ENCODE measurements at regions not wholly inside any gene's neighbourhood (a gene's known extent, or its start where the extent isn't known, plus 50 kb on each side); places are given as distances from the start of the nearest gene placed in this dataset.

GRCh38 chr12:19591951-19592350, 152.7 kb downstream of the AEBP2 start:
- no peaks in the 10 kb centered on the region for H3K9me3 ChIP-seq (ENCODE audit: low read depth, low read length)
- no peak overlapping the region for H3K27ac ChIP-seq

GRCh38 chr12:19596434-19597166, 157.3 kb downstream of the AEBP2 start:
- no peak for DNase-seq (ENCODE audit: low read depth, low spot score)
- no peaks in the 10 kb centered on the region for H3K9me3 ChIP-seq (ENCODE audit: low read depth, low read length)
- peak overlapping the region; percentile 95 for H3K27ac ChIP-seq
- H3K9ac ChIP-seq (ENCODE audit: insufficient read length) = peak overlapping the region; percentile 42
- H3K36me3 ChIP-seq (ENCODE audit: insufficient read depth, low read length) = no peaks in the 10 kb centered on the region
- TF ChIP-seq POLR2AphosphoS5 (IDR thresholded peaks at IDR 0.05; ENCODE audit: borderline replicate concordance, low read depth, low read length) (no peak), FOXP2 (optimal IDR thresholded peaks at IDR 0.05; ENCODE audit: control extremely low read depth, extremely low read length, insufficient read depth) (no peak), EZH2 (IDR thresholded peaks at IDR 0.05) (no peak)
- peak overlapping the region; percentile 51 for H3K4me3 ChIP-seq

More at GRCh38 chr12:19591951-19592350, 152.7 kb downstream of the AEBP2 start:
- DNase-seq (ENCODE audit: low read depth, low spot score) = no peak
- Histone ChIP-seq H3K36me3 (ENCODE audit: insufficient read depth, low read length) (no peaks in the 10 kb centered on the region), H3K9ac (ENCODE audit: insufficient read length) (no peak overlapping the region), H3K4me3 (no peak overlapping the region)
- TF ChIP-seq FOXP2 (optimal IDR thresholded peaks at IDR 0.05; ENCODE audit: control extremely low read depth, extremely low read length, insufficient read depth) = no peak
- TF ChIP-seq EZH2 (IDR thresholded peaks at IDR 0.05) = no peak
- TF ChIP-seq POLR2AphosphoS5 (IDR thresholded peaks at IDR 0.05; ENCODE audit: borderline replicate concordance, low read depth, low read length) = no peak

- peak overlapping the region; percentile 95 for H3K27ac ChIP-seq
- DNase-seq (ENCODE audit: low read depth, low spot score) = no peak
Observed at GRCh38 chr12:19597167-19598026, 158.1 kb downstream of the AEBP2 start.

GRCh38 chr12:19605720-19606119, 166.4 kb downstream of the AEBP2 start:
- Histone ChIP-seq H3K27ac (no peak overlapping the region), H3K9ac (ENCODE audit: insufficient read length) (no peak overlapping the region), H3K9me3 (ENCODE audit: low read depth, low read length) (peaks cover 2% of the 10 kb centered on the region; the same call in 1 of the 2 replicates), H3K4me3 (no peak overlapping the region), H3K36me3 (ENCODE audit: insufficient read depth, low read length) (no peaks in the 10 kb centered on the region)
- TF ChIP-seq EZH2 (IDR thresholded peaks at IDR 0.05) (no peak), POLR2AphosphoS5 (IDR thresholded peaks at IDR 0.05; ENCODE audit: borderline replicate concordance, low read depth, low read length) (no peak), FOXP2 (optimal IDR thresholded peaks at IDR 0.05; ENCODE audit: control extremely low read depth, extremely low read length, insufficient read depth) (no peak)
- DNase-seq (ENCODE audit: low read depth, low spot score) = no peak

More at GRCh38 chr12:19597167-19598026, 158.1 kb downstream of the AEBP2 start:
- no peak for TF ChIP-seq EZH2 (IDR thresholded peaks at IDR 0.05)
- no peak for TF ChIP-seq FOXP2 (optimal IDR thresholded peaks at IDR 0.05; ENCODE audit: control extremely low read depth, extremely low read length, insufficient read depth)
- no peak for TF ChIP-seq POLR2AphosphoS5 (IDR thresholded peaks at IDR 0.05; ENCODE audit: borderline replicate concordance, low read depth, low read length)
- peak overlapping the region; percentile 42 for H3K9ac ChIP-seq (ENCODE audit: insufficient read length)
- no peaks in the 10 kb centered on the region for H3K9me3 ChIP-seq (ENCODE audit: low read depth, low read length)
- H3K36me3 ChIP-seq (ENCODE audit: insufficient read depth, low read length) = no peaks in the 10 kb centered on the region
- peak overlapping the region; percentile 51 for H3K4me3 ChIP-seq

GRCh38 chr12:19608039-19608438, 168.7 kb downstream of the AEBP2 start:
- Histone ChIP-seq H3K36me3 (ENCODE audit: insufficient read depth, low read length) (no peaks in the 10 kb centered on the region), H3K9ac (ENCODE audit: insufficient read length) (no peak overlapping the region), H3K27ac (no peak overlapping the region), H3K4me3 (no peak overlapping the region), H3K9me3 (ENCODE audit: low read depth, low read length) (peaks cover 3% of the 10 kb centered on the region; the same call in 1 of the 2 replicates)
- no peak for DNase-seq (ENCODE audit: low read depth, low spot score)
- TF ChIP-seq POLR2AphosphoS5 (IDR thresholded peaks at IDR 0.05; ENCODE audit: borderline replicate concordance, low read depth, low read length) = no peak
- no peak for TF ChIP-seq FOXP2 (optimal IDR thresholded peaks at IDR 0.05; ENCODE audit: control extremely low read depth, extremely low read length, insufficient read depth)
- TF ChIP-seq EZH2 (IDR thresholded peaks at IDR 0.05) = no peak

- Histone ChIP-seq H3K9ac (ENCODE audit: insufficient read length) (no peak overlapping the region), H3K4me3 (no peak overlapping the region), H3K36me3 (ENCODE audit: insufficient read depth, low read length) (no peaks in the 10 kb centered on the region), H3K9me3 (ENCODE audit: low read depth, low read length) (peaks cover 3% of the 10 kb centered on the region; the same call in 1 of the 2 replicates), H3K27ac (no peak overlapping the region)
- TF ChIP-seq FOXP2 (optimal IDR thresholded peaks at IDR 0.05; ENCODE audit: control extremely low read depth, extremely low read length, insufficient read depth) = no peak
- no peak for TF ChIP-seq POLR2AphosphoS5 (IDR thresholded peaks at IDR 0.05; ENCODE audit: borderline replicate concordance, low read depth, low read length)
- no peak for TF ChIP-seq EZH2 (IDR thresholded peaks at IDR 0.05)
- DNase-seq (ENCODE audit: low read depth, low spot score) = no peak
Observed at GRCh38 chr12:19613051-19613535, 173.8 kb downstream of the AEBP2 start.

GRCh38 chr12:19614601-19615383, 175.5 kb downstream of the AEBP2 start:
- Histone ChIP-seq H3K4me3 (no peak overlapping the region), H3K9me3 (ENCODE audit: low read depth, low read length) (peaks cover 3% of the 10 kb centered on the region; the same call in 1 of the 2 replicates), H3K36me3 (ENCODE audit: insufficient read depth, low read length) (no peaks in the 10 kb centered on the region), H3K9ac (ENCODE audit: insufficient read length) (no peak overlapping the region), H3K27ac (no peak overlapping the region)
- TF ChIP-seq FOXP2 (optimal IDR thresholded peaks at IDR 0.05; ENCODE audit: control extremely low read depth, extremely low read length, insufficient read depth) (no peak), POLR2AphosphoS5 (IDR thresholded peaks at IDR 0.05; ENCODE audit: borderline replicate concordance, low read depth, low read length) (no peak), EZH2 (IDR thresholded peaks at IDR 0.05) (no peak)
- no peak for DNase-seq (ENCODE audit: low read depth, low spot score)
